Neural cell (in vitro differentiated cells): ENCODE measurements at regions not wholly inside any gene's neighbourhood (a gene's known extent, or its start where the extent isn't known, plus 50 kb on each side); places are given as distances from the start of the nearest gene placed in this dataset.

Source experiments
- CTCF ChIP-seq: fragments of 450-650 bp; IDR thresholded peaks from 2 replicates; pipeline ENCODE4 v1.5.1; 2014; ENCODE audit warnings: antibody characterized with exemption, mild to moderate bottlenecking, moderate library complexity; ENCODE audit not compliant: poor library complexity, severe bottlenecking
- EZH2 ChIP-seq: fragments of 200-600, 300-800 bp; shearing (Covaris generic), sonication (generic); IDR thresholded peaks from 2 replicates; pipeline ENCODE4 v1.6.1; 2014; ENCODE audit warnings: antibody characterized with exemption, low read length, borderline replicate concordance, mild to moderate bottlenecking; ENCODE audit not compliant: insufficient read depth, poor library complexity, severe bottlenecking
- MXI1 ChIP-seq: fragments of 450-650 bp; conservative IDR thresholded peaks from 2 replicates; pipeline ENCODE4 v1.6.1; 2014; ENCODE audit warnings: antibody characterized with exemption, mild to moderate bottlenecking; ENCODE audit not compliant: poor library complexity, severe bottlenecking
- POLR2AphosphoS5 ChIP-seq: IDR thresholded peaks from 2 replicates; pipeline ENCODE4 v1.6.1; 2012
- RAD21 ChIP-seq: fragments of 450-650 bp; conservative IDR thresholded peaks from 2 replicates; pipeline ENCODE4 v1.6.1; 2014; ENCODE audit warnings: antibody characterized with exemption, mild to moderate bottlenecking, moderate library complexity
- REST ChIP-seq: IDR thresholded peaks from 2 replicates; pipeline ENCODE4 v1.6.1; 2012; ENCODE audit warnings: borderline replicate concordance
- SMC3 ChIP-seq: fragments of 450-650 bp; conservative IDR thresholded peaks from 2 replicates; pipeline ENCODE4 v1.6.1; 2014; ENCODE audit warnings: antibody characterized with exemption, mild to moderate bottlenecking, moderate library complexity; ENCODE audit not compliant: poor library complexity
- TAF1 ChIP-seq: IDR thresholded peaks from 2 replicates; pipeline ENCODE4 v1.6.1; 2012; ENCODE audit warnings: low read depth

GRCh38 chr12:124490584-124491305 lies 76.7 kb downstream of the NCOR2 start:
- TF ChIP-seq POLR2AphosphoS5 (no peak), CTCF (no peak), MXI1 (no peak), EZH2 (no peak), REST (no peak), TAF1 (no peak), RAD21 (no peak), SMC3 (no peak)
